Neural crest cell (in vitro differentiated cells): ENCODE measurements at regions not wholly inside any gene's neighbourhood (a gene's known extent, or its start where the extent isn't known, plus 50 kb on each side); places are given as distances from the start of the nearest gene placed in this dataset.

Experiments used
- DNase-seq: peaks from one replicate; pipeline ENCODE4 v3.0.0; 2021; ENCODE audit warnings: low read depth, mixed read lengths, low spot score
- H3K27ac Mint-ChIP-seq: one replicate; pipeline ENCODE4 v1.8.0; 2021; ENCODE audit warnings: mild to moderate bottlenecking, mixed read lengths; ENCODE audit not compliant: unreplicated experiment
- H3K27me3 Mint-ChIP-seq: 2 replicates; pipeline ENCODE4 v1.8.0; 2021; ENCODE audit warnings: low read depth, mild to moderate bottlenecking, mixed read lengths
- H3K36me3 Mint-ChIP-seq: 2 replicates; pipeline ENCODE4 v1.8.0; 2021; ENCODE audit warnings: low read depth, mild to moderate bottlenecking, mixed read lengths
- H3K4me1 Mint-ChIP-seq: 2 replicates; pipeline ENCODE4 v1.8.0; 2021; ENCODE audit warnings: mixed read lengths
- H3K4me3 Mint-ChIP-seq: one replicate; pipeline ENCODE4 v1.8.0; 2021; ENCODE audit warnings: mild to moderate bottlenecking, mixed read lengths
- H3K9me3 Mint-ChIP-seq: 2 replicates; pipeline ENCODE4 v1.8.0; 2021; ENCODE audit warnings: mixed read lengths
- TF ChIP-seq, protein P1 (sequence below): fragments of 200-600 bp; sonication (generic); conservative IDR thresholded peaks from 2 replicates; pipeline ENCODE4 v1.5.0; 2021; ENCODE audit warnings: antibody characterized with exemption, mild to moderate bottlenecking

DNA sequence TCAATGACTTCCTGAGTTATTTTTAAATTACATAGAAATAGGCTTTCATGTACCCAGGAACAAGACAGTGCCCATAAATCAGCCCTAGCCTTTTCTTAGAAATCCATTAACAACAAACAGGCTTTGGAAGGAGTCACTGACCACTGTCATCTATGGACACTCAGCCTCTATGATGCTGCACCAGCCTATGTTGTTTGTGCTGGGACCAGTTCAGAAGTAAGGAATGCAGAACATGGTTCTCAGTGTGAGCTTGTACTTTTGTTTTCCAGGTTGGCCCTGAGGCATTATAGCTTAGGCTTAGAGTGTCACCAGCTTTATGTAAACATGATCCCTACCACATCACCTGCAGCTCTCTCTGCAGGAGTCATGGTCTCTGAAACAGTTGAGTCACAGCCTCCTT lies 335.7 kb upstream of the CDH7 start:
- H3K27ac Mint-ChIP-seq = no peak overlapping the region
- no peak overlapping the region for H3K4me3 Mint-ChIP-seq
- no peak for DNase-seq
- H3K27me3 Mint-ChIP-seq = no peaks in the 10 kb centered on the region
- TF ChIP-seq, protein P1, sequence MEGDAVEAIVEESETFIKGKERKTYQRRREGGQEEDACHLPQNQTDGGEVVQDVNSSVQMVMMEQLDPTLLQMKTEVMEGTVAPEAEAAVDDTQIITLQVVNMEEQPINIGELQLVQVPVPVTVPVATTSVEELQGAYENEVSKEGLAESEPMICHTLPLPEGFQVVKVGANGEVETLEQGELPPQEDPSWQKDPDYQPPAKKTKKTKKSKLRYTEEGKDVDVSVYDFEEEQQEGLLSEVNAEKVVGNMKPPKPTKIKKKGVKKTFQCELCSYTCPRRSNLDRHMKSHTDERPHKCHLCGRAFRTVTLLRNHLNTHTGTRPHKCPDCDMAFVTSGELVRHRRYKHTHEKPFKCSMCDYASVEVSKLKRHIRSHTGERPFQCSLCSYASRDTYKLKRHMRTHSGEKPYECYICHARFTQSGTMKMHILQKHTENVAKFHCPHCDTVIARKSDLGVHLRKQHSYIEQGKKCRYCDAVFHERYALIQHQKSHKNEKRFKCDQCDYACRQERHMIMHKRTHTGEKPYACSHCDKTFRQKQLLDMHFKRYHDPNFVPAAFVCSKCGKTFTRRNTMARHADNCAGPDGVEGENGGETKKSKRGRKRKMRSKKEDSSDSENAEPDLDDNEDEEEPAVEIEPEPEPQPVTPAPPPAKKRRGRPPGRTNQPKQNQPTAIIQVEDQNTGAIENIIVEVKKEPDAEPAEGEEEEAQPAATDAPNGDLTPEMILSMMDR = no peak
- H3K36me3 Mint-ChIP-seq = no peaks in the 10 kb centered on the region
- H3K4me1 Mint-ChIP-seq = no peaks in the 10 kb centered on the region
- H3K9me3 Mint-ChIP-seq = peaks cover 6% of the 10 kb centered on the region

DNA sequence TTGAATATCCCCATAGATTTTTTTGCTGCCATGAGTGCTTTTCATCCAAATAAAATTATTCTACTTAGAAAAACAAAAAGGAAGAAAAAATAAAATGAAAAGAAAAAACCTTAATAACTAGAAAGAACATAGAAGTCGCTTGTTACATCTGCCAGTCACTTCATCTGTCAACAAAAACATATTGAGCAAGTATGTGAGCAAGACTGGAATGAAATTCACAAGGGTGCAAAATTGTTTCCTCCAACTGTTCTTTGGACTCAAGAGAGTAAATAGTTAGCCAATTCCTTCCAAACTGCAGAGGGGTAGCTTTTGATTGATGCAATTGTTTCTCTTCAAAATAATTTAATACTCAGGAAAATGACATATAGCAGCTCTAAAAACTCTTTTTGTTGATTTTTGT lies 336.3 kb upstream of the CDH7 start:
- Mint-ChIP-seq H3K36me3 (no peaks in the 10 kb centered on the region), H3K9me3 (peaks cover 6% of the 10 kb centered on the region), H3K4me1 (no peaks in the 10 kb centered on the region), H3K27me3 (no peaks in the 10 kb centered on the region), H3K27ac (no peak overlapping the region), H3K4me3 (no peak overlapping the region)
- TF ChIP-seq, protein P1 = no peak
- no peak for DNase-seq

DNA sequence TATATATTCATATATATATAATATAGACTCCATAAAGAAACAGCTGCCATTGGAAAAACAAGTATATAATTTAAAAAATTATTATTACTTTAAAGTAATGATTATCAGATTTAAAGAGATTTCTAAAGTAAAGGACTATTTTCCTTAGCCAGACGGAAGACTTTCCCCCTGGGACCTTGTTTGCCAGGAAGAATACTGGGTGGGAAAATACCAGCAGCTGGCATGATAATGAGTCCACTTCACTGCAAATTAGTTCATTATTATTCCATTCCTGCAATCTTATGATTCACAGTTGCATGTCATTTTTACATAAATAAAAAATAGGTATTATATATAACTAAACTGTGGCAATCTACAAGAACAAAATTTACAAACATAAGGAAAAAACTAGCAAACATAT lies 339.8 kb upstream of the CDH7 start:
- no peaks in the 10 kb centered on the region for H3K9me3 Mint-ChIP-seq
- no peak for DNase-seq
- no peaks in the 10 kb centered on the region for H3K36me3 Mint-ChIP-seq
- H3K4me3 Mint-ChIP-seq = no peak overlapping the region
- no peaks in the 10 kb centered on the region for H3K27me3 Mint-ChIP-seq
- TF ChIP-seq, protein P1 = no peak
- peaks cover 5% of the 10 kb centered on the region for H3K4me1 Mint-ChIP-seq
- no peak overlapping the region for H3K27ac Mint-ChIP-seq

DNA sequence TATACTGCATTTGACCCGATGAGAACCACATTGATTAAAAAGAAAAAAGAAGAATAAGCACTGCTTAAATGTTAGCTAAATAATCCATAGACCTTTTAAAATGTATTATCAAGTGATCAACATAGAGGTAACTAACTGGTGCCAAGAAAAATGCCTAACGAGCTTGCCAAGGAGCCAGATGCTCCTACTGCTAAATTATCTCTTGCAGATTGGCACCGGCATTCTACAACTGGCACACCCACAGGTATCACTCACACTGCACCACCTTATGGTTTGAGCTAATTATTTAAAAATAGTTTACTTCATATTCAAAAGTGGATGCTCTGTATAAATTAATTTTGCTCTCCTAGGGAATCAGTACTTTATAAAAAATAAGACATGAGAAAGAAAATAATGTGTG lies 341.6 kb upstream of the CDH7 start:
- Mint-ChIP-seq H3K9me3 (peaks cover 11% of the 10 kb centered on the region), H3K4me3 (no peak overlapping the region), H3K27me3 (no peaks in the 10 kb centered on the region), H3K27ac (no peak overlapping the region), H3K36me3 (peaks cover 5% of the 10 kb centered on the region), H3K4me1 (peaks cover 5% of the 10 kb centered on the region)
- DNase-seq = no peak
- TF ChIP-seq, protein P1 = no peak

DNA sequence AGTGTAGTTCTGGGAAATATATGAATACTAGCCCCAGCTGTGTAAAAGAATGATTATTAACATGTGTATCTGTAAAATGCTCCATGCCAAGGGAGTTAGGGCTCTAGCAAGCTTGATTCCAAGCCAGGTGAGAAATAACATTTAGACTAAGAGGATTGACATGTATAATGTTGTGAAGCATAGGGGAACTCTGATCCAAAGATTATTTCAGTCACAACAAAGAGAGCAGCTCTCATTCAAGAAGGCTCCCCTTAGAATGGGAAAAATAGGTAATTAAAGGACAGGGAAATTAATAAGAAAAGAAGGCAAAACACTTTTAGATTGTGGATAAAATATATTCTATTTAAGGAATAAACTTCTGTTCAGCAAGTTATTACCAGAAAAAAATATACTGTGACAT lies 347.3 kb upstream of the CDH7 start:
- no peak overlapping the region for H3K27ac Mint-ChIP-seq
- no peak overlapping the region for H3K4me3 Mint-ChIP-seq
- no peaks in the 10 kb centered on the region for H3K27me3 Mint-ChIP-seq
- H3K9me3 Mint-ChIP-seq = peaks cover 11% of the 10 kb centered on the region
- no peak for DNase-seq
- peaks cover 5% of the 10 kb centered on the region for H3K36me3 Mint-ChIP-seq
- TF ChIP-seq, protein P1 = no peak
- peaks cover 19% of the 10 kb centered on the region for H3K4me1 Mint-ChIP-seq

DNA sequence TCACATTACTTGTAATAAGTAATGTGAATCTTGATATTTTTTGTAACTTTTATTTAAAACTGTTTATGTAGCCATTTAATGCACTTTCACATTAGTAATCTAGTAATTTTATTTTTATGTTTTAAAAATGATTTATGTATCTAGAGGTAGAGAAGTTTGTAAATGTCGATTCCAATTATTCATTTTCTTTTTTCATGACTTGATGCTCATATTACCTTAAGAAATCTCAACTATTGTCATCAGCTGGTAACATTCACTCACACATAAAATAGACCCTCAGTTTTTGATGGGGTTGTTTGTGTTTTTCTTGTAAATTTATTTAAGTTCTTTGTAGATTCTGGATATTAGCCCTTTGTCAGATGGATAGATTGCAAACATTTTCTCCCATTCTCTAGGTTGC lies 351.7 kb upstream of the CDH7 start:
- Mint-ChIP-seq H3K27ac (no peak overlapping the region), H3K27me3 (no peaks in the 10 kb centered on the region), H3K9me3 (peaks cover 2% of the 10 kb centered on the region), H3K4me1 (peaks cover 14% of the 10 kb centered on the region), H3K36me3 (no peaks in the 10 kb centered on the region), H3K4me3 (no peak overlapping the region)
- TF ChIP-seq, protein P1 = no peak
- DNase-seq = no peak
